Endothelial cell of umbilical vein (primary cell): ENCODE measurements at regions not wholly inside any gene's neighbourhood (a gene's known extent, or its start where the extent isn't known, plus 50 kb on each side); places are given as distances from the start of the nearest gene placed in this dataset.

ENCODE experiments used
- BruUV-seq: library from RNA; stranded (reverse); fragments of 400-500 nt; replicated peaks from 2 replicates; lab custom pipeline; 2021; lab: Mats Ljungman, UMichigan
- CTCF ChIA-PET: fragments of 300-600, 350-600 bp; sonication (Branson Sonifier 250); formaldehyde crosslinking; loops from one replicate; lab custom pipeline; 2021; ENCODE audit warnings: antibody characterized with exemption, inconsistent platforms; lab: Charles Lee
- POLR2A ChIA-PET: fragments of 300-600, 350-600 bp; sonication (Branson Sonifier 250); formaldehyde crosslinking; loops from one replicate; lab custom pipeline; 2021; ENCODE audit warnings: antibody characterized with exemption, inconsistent platforms; lab: Charles Lee
- DNase-seq: peaks from one replicate; pipeline ENCODE4 v3.0.0-alpha.2; 2011; ENCODE audit warnings: low read depth, low spot score
- FAIRE-seq: peaks from 2 replicates; lab custom pipeline; 2011; peaks lifted over from hg19 to GRCh38; lab: Jason Lieb, UNC
- H2AFZ ChIP-seq: 2 replicates; pipeline ENCODE4 v1.6.0; 2012; ENCODE audit warnings: low read depth, low read length, control low read depth, inconsistent platforms
- H3K27ac ChIP-seq: 2 replicates; pipeline ENCODE4 v1.5.1; 2011; ENCODE audit warnings: low read depth, mild to moderate bottlenecking, control low read depth, low read length, moderate library complexity; ENCODE audit not compliant: insufficient read depth
- H3K27me3 ChIP-seq, 2 experiments: 2 replicates each; pipeline versions ENCODE4 v1.6.0 to v1.6.1; 2011; ENCODE audit warnings: low read length in 2 of 2, mixed read lengths in 1 of 2; ENCODE audit not compliant: control insufficient read depth in 2 of 2, insufficient read depth in 2 of 2
- H3K36me3 ChIP-seq, 2 experiments: 2 replicates in 1 of 2; 3 replicates in 1 of 2; pipeline ENCODE4 v1.5.1; 2011; ENCODE audit warnings: low read length in 2 of 2, mild to moderate bottlenecking in 1 of 2, moderate library complexity in 1 of 2; ENCODE audit not compliant: control insufficient read depth in 2 of 2, insufficient read depth in 2 of 2; ENCODE audit errors: extremely low read depth in 1 of 2
- H3K4me1 ChIP-seq: 3 replicates; pipeline ENCODE4 v1.5.1; 2011; ENCODE audit warnings: mild to moderate bottlenecking, low read length; ENCODE audit not compliant: control insufficient read depth, insufficient read depth; ENCODE audit errors: extremely low read depth
- H3K4me2 ChIP-seq: 2 replicates; pipeline ENCODE4 v1.6.1; 2011; ENCODE audit warnings: low read length, control low read depth, mixed read lengths; ENCODE audit not compliant: insufficient read depth
- H3K4me3 ChIP-seq, 3 experiments: fragments of 200-600 bp in 1 of 3; sonication (generic), shearing (Covaris generic) in 1 of 3; replicated peaks in 1 of 3; 2 replicates each; pipeline ENCODE4 v1.5.1; 2011 to 2016; ENCODE audit warnings: control low read depth in 3 of 3, low read length in 3 of 3, mild to moderate bottlenecking in 2 of 3, inconsistent platforms in 1 of 3, low read depth in 1 of 3, moderate library complexity in 1 of 3; ENCODE audit not compliant: insufficient read depth in 1 of 3
- H3K79me2 ChIP-seq: 2 replicates; pipeline ENCODE4 v1.6.0; 2012; ENCODE audit warnings: low read length, inconsistent platforms; ENCODE audit not compliant: control insufficient read depth, insufficient read depth
- H3K9ac ChIP-seq: replicated peaks from 2 replicates; pipeline ENCODE3; 2011; ENCODE audit warnings: low read length, control low read depth; ENCODE audit not compliant: insufficient read depth; ENCODE audit errors: extremely low read depth
- H3K9me1 ChIP-seq: replicated peaks from 3 replicates; pipeline ENCODE4 v1.6.0; 2011; ENCODE audit warnings: mild to moderate bottlenecking, low read length; ENCODE audit not compliant: control insufficient read depth, insufficient read depth; ENCODE audit errors: extremely low read depth
- H3K9me3 ChIP-seq: replicated peaks from 2 replicates; pipeline ENCODE4 v1.5.1; 2012; ENCODE audit warnings: low read length, inconsistent platforms; ENCODE audit not compliant: control insufficient read depth, insufficient read depth
- H4K20me1 ChIP-seq: replicated peaks from 2 replicates; pipeline ENCODE3; 2011; ENCODE audit warnings: mild to moderate bottlenecking, low read length; ENCODE audit not compliant: control insufficient read depth, insufficient read depth; ENCODE audit errors: extremely low read depth
- EZH2 ChIP-seq: IDR thresholded peaks from 2 replicates; pipeline ENCODE4 v1.6.1; 2012; ENCODE audit warnings: borderline replicate concordance, low read depth, mild to moderate bottlenecking, moderate library complexity, low read length, inconsistent platforms; ENCODE audit not compliant: severe bottlenecking
- FOS ChIP-seq: IDR thresholded peaks from 2 replicates; pipeline ENCODE4 v1.6.1; 2011; ENCODE audit warnings: mild to moderate bottlenecking, low read length, moderate library complexity, borderline replicate concordance; ENCODE audit not compliant: insufficient read depth
- GATA2 ChIP-seq: IDR thresholded peaks from 2 replicates; pipeline ENCODE4 v1.7.0; 2011; ENCODE audit warnings: low read depth, mild to moderate bottlenecking, moderate library complexity, mixed read lengths, low read length; ENCODE audit not compliant: insufficient read length, insufficient read depth
- JUN ChIP-seq: IDR thresholded peaks from 2 replicates; pipeline ENCODE4 v1.6.1; 2011; ENCODE audit warnings: borderline replicate concordance, low read depth; ENCODE audit not compliant: insufficient read length, insufficient read depth
- MYC ChIP-seq: IDR thresholded peaks from one replicate; pipeline ENCODE4 v1.6.1; 2011; ENCODE audit warnings: mild to moderate bottlenecking, low read depth, low read length
- POLR2A ChIP-seq: IDR thresholded peaks from 2 replicates; pipeline ENCODE4 v1.6.1; 2012; ENCODE audit warnings: low read depth, mild to moderate bottlenecking, control low read depth, low read length
- POLR2AphosphoS5 ChIP-seq: IDR thresholded peaks from 2 replicates; pipeline ENCODE4 v1.6.1; 2012; ENCODE audit warnings: low read depth, mild to moderate bottlenecking, control low read depth, low read length, moderate library complexity; ENCODE audit not compliant: insufficient read depth
- dilution Hi-C: fragments of 300-500 bp; cut with MboI; formaldehyde crosslinking; loops from one replicate; pipeline ENCODE4 v1.15.0; 2019; ENCODE audit warnings: low sequenced_read_pairs; ENCODE audit not compliant: extremely low pct_ligation_motif_present
- intact Hi-C: fragments of 100-400 bp; cut with micrococcal nuclease; formaldehyde crosslinking; loops from one replicate; pipeline ENCODE4 v1.10.0; 2022
- TF ChIP-seq, protein P1 (sequence below), 2 donors: IDR thresholded peaks; 1 replicate in 1 of 2; 2 replicates in 1 of 2; pipeline ENCODE4 v1.5.1; 2011; ENCODE audit warnings: low read length in 2 of 2, mild to moderate bottlenecking in 2 of 2, moderate library complexity in 2 of 2, control low read depth in 1 of 2, inconsistent platforms in 1 of 2, low read depth in 1 of 2; ENCODE audit not compliant: insufficient read depth in 1 of 2; ENCODE audit errors: extremely low read depth in 1 of 2
- TF ChIP-seq, protein P2 (sequence below): IDR thresholded peaks from 2 replicates; pipeline ENCODE4 v1.6.1; 2011; ENCODE audit not compliant: insufficient read depth, insufficient read length

DNA sequence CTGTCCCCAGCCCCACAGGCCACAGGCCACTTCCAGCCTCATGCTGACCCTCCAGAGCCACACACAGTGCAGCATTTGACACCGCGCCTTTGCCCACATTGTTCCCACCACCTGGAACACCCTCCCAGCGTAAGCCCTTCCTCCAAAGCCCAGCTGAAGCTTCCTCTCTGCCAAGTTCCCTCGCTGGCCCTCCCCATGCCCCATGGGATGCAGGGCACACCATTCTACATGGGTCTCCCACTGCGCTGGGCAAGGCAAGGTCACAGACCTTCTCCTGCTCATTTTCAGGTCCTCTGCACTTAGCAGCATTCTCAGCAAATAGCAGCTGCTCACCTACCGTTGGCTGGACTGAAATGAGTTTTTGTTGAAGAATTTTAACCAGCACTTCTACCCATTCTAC, 455.5 kb downstream of the EIPR1 start:
- H2AFZ ChIP-seq = no peak overlapping the region
- no peaks in the 10 kb centered on the region for H4K20me1 ChIP-seq
- H3K27me3 ChIP-seq = no peaks in the 10 kb centered on the region

DNA sequence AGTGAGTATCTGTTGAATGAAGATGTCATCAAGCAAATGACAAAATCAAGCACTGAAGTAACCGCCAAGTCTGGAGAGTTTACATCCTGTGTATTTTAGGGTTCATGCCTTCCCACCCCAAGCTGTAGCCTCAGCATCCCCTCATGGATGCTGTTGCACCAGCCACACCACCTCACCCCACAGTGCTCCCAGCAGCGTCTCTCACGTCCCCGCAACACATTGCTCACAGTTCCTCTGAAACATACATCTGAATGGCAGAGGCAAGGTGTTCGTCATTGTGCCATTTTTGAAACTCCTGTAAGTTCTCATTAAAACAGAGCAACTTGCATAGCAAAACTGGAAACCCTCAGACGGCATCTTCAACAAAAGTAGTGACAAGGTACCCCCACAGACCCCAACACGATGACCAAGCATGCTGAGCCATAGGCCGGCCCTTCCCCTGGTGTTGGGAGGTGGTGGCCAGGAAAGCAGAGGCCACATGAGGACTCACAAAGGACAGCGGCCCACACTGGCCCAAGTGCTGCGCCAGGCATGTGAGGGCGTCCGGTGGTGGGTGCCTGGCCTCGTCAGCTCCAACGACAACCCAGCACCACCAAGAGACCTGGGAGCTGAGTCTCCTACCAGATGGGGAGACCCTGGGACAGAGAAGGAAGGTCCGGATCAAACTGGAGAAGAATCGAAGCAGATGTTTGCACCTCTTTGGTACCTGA, 456.5 kb downstream of the EIPR1 start:
- dilution Hi-C loops (no loop called here), intact Hi-C loops (no loop called here)
- Histone ChIP-seq H3K9me3 (peaks cover 5% of the 10 kb centered on the region), H3K4me2 (no peak overlapping the region), H3K27ac (no peak overlapping the region), H3K27me3 (no peaks in the 10 kb centered on the region), H4K20me1 (no peaks in the 10 kb centered on the region), H3K79me2 (no peaks in the 10 kb centered on the region), H2AFZ (no peak overlapping the region), H3K4me3 (no peak overlapping the region), H3K36me3 (no peaks in the 10 kb centered on the region), H3K9me1 (no peaks in the 10 kb centered on the region), H3K9ac (no peak overlapping the region), H3K4me1 (no peaks in the 10 kb centered on the region)
- no peak for TF ChIP-seq POLR2A
- TF ChIP-seq GATA2 = no peak
- TF ChIP-seq, protein P1, sequence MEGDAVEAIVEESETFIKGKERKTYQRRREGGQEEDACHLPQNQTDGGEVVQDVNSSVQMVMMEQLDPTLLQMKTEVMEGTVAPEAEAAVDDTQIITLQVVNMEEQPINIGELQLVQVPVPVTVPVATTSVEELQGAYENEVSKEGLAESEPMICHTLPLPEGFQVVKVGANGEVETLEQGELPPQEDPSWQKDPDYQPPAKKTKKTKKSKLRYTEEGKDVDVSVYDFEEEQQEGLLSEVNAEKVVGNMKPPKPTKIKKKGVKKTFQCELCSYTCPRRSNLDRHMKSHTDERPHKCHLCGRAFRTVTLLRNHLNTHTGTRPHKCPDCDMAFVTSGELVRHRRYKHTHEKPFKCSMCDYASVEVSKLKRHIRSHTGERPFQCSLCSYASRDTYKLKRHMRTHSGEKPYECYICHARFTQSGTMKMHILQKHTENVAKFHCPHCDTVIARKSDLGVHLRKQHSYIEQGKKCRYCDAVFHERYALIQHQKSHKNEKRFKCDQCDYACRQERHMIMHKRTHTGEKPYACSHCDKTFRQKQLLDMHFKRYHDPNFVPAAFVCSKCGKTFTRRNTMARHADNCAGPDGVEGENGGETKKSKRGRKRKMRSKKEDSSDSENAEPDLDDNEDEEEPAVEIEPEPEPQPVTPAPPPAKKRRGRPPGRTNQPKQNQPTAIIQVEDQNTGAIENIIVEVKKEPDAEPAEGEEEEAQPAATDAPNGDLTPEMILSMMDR (IDR thresholded peaks at IDR 0.05; ENCODE audit: extremely low read depth in 1 of 2, insufficient read depth in 1 of 2, low read depth in 1 of 2, low read length in 2 of 2) = no peak
- no peak for TF ChIP-seq FOS
- TF ChIP-seq JUN = no peak
- TF ChIP-seq MYC = no peak
- no peak for TF ChIP-seq POLR2AphosphoS5
- TF ChIP-seq EZH2 = no peak
- TF ChIP-seq, protein P2, sequence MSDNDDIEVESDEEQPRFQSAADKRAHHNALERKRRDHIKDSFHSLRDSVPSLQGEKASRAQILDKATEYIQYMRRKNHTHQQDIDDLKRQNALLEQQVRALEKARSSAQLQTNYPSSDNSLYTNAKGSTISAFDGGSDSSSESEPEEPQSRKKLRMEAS = no peak
- CTCF ChIA-PET = no interaction called here
- no peak for DNase-seq
- POLR2A ChIA-PET = no interaction called here
- no peak for FAIRE-seq
- BruUV-seq = no TSS peak

More for the DNA sequence above, 455.5 kb downstream of the EIPR1 start:
- TF ChIP-seq GATA2 = no peak
- no peak for TF ChIP-seq FOS
- TF ChIP-seq, protein P1 (IDR thresholded peaks at IDR 0.05; ENCODE audit: extremely low read depth in 1 of 2, insufficient read depth in 1 of 2, low read depth in 1 of 2, low read length in 2 of 2) = no peak
- H3K4me2 ChIP-seq = no peak overlapping the region
- POLR2A ChIA-PET = no interaction called here
- dilution Hi-C loops = no loop called here
- intact Hi-C loops = no loop called here
- H3K9ac ChIP-seq = no peak overlapping the region
- DNase-seq = no peak
- no peaks in the 10 kb centered on the region for H3K36me3 ChIP-seq
- CTCF ChIA-PET = no interaction called here
- FAIRE-seq = no peak
- no peaks in the 10 kb centered on the region for H3K9me1 ChIP-seq
- H3K27ac ChIP-seq = no peak overlapping the region
- H3K4me3 ChIP-seq = no peak overlapping the region
- peaks cover 3% of the 10 kb centered on the region for H3K9me3 ChIP-seq
- no peaks in the 10 kb centered on the region for H3K79me2 ChIP-seq
- no TSS peak for BruUV-seq
- no peaks in the 10 kb centered on the region for H3K4me1 ChIP-seq
